Nephron progenitor cell (in vitro differentiated cells): ENCODE measurements at regions not wholly inside any gene's neighbourhood (a gene's known extent, or its start where the extent isn't known, plus 50 kb on each side); places are given as distances from the start of the nearest gene placed in this dataset.
A peak's percentile ranks its signal among the peaks of the same experiment; 100 is the strongest.

Experiments used
- DNase-seq: peaks from one replicate; pipeline ENCODE4 v3.0.0; 2021
- H3K27ac Mint-ChIP-seq: 2 replicates; pipeline ENCODE4 v1.8.0; 2021; ENCODE audit warnings: mild to moderate bottlenecking, moderate library complexity, mixed read lengths
- H3K27me3 Mint-ChIP-seq: 2 replicates; pipeline ENCODE4 v1.8.0; 2021; ENCODE audit warnings: mild to moderate bottlenecking, low read depth, mixed read lengths; ENCODE audit not compliant: poor library complexity
- H3K36me3 Mint-ChIP-seq: 2 replicates; pipeline ENCODE4 v1.8.0; 2021; ENCODE audit warnings: low read depth, mixed read lengths
- H3K4me1 Mint-ChIP-seq: 2 replicates; pipeline ENCODE4 v1.8.0; 2021; ENCODE audit warnings: mixed read lengths
- H3K4me3 Mint-ChIP-seq: 2 replicates; pipeline ENCODE4 v1.8.0; 2021; ENCODE audit warnings: mild to moderate bottlenecking, moderate library complexity, mixed read lengths
- H3K9me3 Mint-ChIP-seq: 2 replicates; pipeline ENCODE4 v1.8.0; 2021; ENCODE audit warnings: mild to moderate bottlenecking, moderate library complexity, mixed read lengths
- TF ChIP-seq, protein P1 (sequence below): fragments of 200-600 bp; sonication (generic); IDR thresholded peaks from 2 replicates; pipeline ENCODE4 v1.5.0; 2021; ENCODE audit warnings: antibody characterized with exemption

DNA sequence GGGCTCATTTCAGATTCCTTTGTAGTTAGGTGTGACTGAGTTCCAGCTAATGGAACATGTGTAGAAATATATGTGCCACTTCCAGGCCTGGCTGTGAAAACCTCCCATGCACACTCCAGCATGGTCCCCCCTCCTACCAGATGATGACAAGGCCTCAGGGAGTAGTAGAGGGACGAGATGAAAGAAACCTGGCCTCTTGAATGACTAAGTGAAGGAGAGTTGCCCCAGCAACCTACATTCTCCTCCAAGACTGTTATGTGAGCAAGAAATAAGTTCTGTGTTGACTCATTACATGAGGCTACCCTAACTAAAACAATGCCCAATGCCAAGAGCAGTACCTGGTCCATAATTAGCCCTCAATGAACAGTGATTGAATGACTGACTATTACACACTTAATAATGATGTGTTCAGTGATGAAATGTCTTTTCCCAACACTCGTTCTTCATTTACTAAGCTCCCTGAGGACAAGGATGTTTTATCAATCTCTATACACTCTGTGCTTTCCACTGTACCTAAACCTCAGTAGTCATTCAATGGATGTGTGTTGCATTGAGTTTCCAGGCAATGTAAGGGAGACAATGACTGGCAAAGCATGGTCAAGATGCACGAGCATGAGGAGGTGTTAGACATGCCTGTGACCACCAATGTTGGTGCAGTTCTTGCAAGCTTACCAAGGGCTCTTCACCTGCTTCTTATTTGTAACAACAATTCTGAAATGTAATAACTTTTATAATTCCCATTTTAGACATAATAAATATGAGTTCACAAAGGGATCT lies 62.0 kb upstream of the BCL6 start:
- Mint-ChIP-seq H3K27ac (no peak overlapping the region), H3K27me3 (peaks cover 6% of the 10 kb centered on the region), H3K4me1 (peaks cover 72% of the 10 kb centered on the region), H3K9me3 (peaks cover 12% of the 10 kb centered on the region), H3K36me3 (peaks cover 6% of the 10 kb centered on the region), H3K4me3 (no peak overlapping the region)
- TF ChIP-seq, protein P1, sequence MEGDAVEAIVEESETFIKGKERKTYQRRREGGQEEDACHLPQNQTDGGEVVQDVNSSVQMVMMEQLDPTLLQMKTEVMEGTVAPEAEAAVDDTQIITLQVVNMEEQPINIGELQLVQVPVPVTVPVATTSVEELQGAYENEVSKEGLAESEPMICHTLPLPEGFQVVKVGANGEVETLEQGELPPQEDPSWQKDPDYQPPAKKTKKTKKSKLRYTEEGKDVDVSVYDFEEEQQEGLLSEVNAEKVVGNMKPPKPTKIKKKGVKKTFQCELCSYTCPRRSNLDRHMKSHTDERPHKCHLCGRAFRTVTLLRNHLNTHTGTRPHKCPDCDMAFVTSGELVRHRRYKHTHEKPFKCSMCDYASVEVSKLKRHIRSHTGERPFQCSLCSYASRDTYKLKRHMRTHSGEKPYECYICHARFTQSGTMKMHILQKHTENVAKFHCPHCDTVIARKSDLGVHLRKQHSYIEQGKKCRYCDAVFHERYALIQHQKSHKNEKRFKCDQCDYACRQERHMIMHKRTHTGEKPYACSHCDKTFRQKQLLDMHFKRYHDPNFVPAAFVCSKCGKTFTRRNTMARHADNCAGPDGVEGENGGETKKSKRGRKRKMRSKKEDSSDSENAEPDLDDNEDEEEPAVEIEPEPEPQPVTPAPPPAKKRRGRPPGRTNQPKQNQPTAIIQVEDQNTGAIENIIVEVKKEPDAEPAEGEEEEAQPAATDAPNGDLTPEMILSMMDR: no peak
- no peak for DNase-seq

DNA sequence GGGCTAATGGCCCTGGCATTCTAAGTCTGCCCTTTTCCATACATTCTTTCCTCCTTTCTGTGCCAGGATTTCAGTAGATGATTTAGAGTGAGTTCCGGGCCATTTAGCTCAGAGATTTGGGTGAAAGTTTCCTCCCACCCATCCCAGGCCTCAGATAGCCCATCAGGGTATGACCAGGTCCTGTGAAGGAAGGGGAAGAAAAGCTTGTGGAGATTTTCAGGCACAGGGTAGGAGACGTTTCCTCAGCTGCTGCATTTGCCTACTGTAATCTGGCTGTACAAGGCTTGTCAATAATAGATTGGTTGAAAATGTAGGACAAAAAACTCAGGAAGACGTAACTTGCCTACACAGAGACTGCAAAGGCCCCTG lies 63.2 kb upstream of the BCL6 start:
- H3K9me3 Mint-ChIP-seq: peaks cover 12% of the 10 kb centered on the region
- TF ChIP-seq, protein P1: no peak
- H3K27ac Mint-ChIP-seq: peak overlapping the region; percentile 96
- peaks cover 6% of the 10 kb centered on the region for H3K36me3 Mint-ChIP-seq
- DNase-seq: no peak
- peak overlapping the region; percentile 21 for H3K4me3 Mint-ChIP-seq
- peaks cover 6% of the 10 kb centered on the region for H3K27me3 Mint-ChIP-seq
- H3K4me1 Mint-ChIP-seq: peaks cover 66% of the 10 kb centered on the region

DNA sequence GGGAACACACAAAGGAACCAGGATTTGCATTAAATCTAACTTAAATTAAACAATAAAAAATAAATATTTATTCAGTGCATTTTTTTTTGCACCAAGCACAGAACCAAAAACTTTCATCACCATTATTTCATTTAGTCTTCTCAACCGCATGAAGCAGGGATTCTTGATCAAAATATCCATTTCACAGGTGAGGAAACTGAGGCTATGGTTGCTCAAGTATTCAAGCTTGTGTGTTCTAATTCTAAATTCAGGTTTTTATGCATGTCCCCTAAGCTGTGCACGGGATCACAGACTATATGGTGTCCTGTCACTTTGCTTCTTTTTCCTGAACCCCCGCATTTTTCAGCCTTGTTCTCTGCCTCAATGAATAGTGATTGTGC lies 64.3 kb upstream of the BCL6 start:
- peaks cover 6% of the 10 kb centered on the region for H3K36me3 Mint-ChIP-seq
- peaks cover 56% of the 10 kb centered on the region for H3K4me1 Mint-ChIP-seq
- H3K4me3 Mint-ChIP-seq: no peak overlapping the region
- DNase-seq: no peak
- H3K9me3 Mint-ChIP-seq: peaks cover 12% of the 10 kb centered on the region
- H3K27ac Mint-ChIP-seq: no peak overlapping the region
- peaks cover 6% of the 10 kb centered on the region for H3K27me3 Mint-ChIP-seq
- TF ChIP-seq, protein P1: no peak

DNA sequence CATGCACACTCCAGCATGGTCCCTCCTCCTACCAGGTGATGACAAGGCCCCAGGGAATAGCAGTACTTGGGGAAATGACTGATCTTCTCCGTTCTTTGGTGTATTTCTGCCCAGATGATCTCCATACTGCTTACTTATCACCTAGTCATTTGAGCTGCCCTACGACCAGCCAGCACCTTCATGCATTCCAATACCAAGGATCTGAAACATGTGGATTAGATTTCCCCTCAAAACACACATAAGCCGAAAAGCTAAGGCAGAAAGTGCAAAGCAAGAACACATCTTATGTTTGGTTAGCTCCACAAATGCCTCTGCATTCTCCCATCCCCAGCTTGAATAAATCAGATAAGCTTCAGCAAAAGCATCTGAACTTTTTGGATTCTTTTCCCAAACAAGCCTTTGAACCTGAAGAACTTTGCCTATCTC lies 64.8 kb upstream of the BCL6 start:
- DNase-seq: no peak
- H3K27me3 Mint-ChIP-seq: peaks cover 6% of the 10 kb centered on the region
- H3K4me3 Mint-ChIP-seq: peak overlapping the region; percentile 57
- H3K9me3 Mint-ChIP-seq: peaks cover 12% of the 10 kb centered on the region
- peaks cover 6% of the 10 kb centered on the region for H3K36me3 Mint-ChIP-seq
- peaks cover 51% of the 10 kb centered on the region for H3K4me1 Mint-ChIP-seq
- peak overlapping the region; percentile 77 for H3K27ac Mint-ChIP-seq
- TF ChIP-seq, protein P1: no peak

DNA sequence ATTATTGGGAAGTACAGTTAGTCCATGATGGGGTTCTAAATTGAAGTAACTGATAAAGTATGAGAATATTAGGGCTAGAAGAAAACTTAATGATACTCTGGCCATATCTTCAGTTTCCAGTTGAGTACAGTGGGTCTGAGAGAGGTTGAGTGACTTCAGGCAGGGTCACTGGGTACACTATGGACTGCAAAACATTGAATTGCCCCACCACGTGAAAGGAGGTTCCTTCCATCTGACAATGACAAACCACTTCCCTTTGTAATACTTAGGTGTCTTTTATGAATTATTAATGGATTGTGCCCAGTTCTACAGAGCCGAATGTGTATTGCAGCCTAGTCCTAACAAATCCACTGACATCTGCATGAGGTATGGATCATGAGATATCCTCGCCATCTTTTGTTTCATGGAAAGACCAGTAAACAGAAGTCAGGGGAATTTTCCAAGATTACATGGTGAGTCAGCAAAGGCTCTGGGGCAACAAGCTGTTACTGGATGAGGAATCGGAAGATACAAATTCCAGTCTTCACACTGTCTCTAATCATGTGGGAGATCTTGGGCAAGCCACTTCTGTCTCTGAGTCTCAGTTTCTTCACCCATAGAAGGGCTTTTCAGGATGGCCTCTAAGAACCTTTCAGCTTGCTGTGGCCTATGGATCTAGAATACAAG lies 66.5 kb upstream of the BCL6 start:
- Mint-ChIP-seq H3K36me3 (no peaks in the 10 kb centered on the region), H3K27me3 (peaks cover 6% of the 10 kb centered on the region)
- no peak for DNase-seq

More for the DNA sequence above, 66.5 kb upstream of the BCL6 start:
- H3K27ac Mint-ChIP-seq: no peak overlapping the region
- peaks cover under 1% of the 10 kb centered on the region for H3K9me3 Mint-ChIP-seq
- TF ChIP-seq, protein P1: no peak
- H3K4me1 Mint-ChIP-seq: peaks cover 45% of the 10 kb centered on the region
- no peak overlapping the region for H3K4me3 Mint-ChIP-seq
